IMR-90 (cell line): ENCODE measurements at regions not wholly inside any gene's neighbourhood (a gene's known extent, or its start where the extent isn't known, plus 50 kb on each side); places are given as distances from the start of the nearest gene placed in this dataset.

Experiments used
- MAFK ChIP-seq: IDR thresholded peaks from 2 replicates; pipeline ENCODE4 v1.6.1; 2012; ENCODE audit warnings: low read depth, low read length, improper control_type of control experiment
- POLR2A ChIP-seq: IDR thresholded peaks from 2 replicates; pipeline ENCODE4 v1.6.1; 2012; ENCODE audit warnings: mild to moderate bottlenecking, low read depth, low read length
- RCOR1 ChIP-seq: IDR thresholded peaks from 2 replicates; pipeline ENCODE4 v1.6.1; 2012; ENCODE audit warnings: mild to moderate bottlenecking, low read length, improper control_type of control experiment; ENCODE audit not compliant: insufficient replicate concordance

GRCh38 chr20:19094959-19095541 is 117.4 kb upstream of the SLC24A3 start:
- TF ChIP-seq MAFK, result no peak
- TF ChIP-seq POLR2A, result no peak
- TF ChIP-seq RCOR1, result no peak
